Peyer's patch (tissue), 4 donors: ENCODE measurements at regions not wholly inside any gene's neighbourhood (a gene's known extent, or its start where the extent isn't known, plus 50 kb on each side); places are given as distances from the start of the nearest gene placed in this dataset.
"Not testable (repeated sequence)": the region's sequence is repeated elsewhere in the genome, so short reads cannot be mapped to it uniquely, and the experiment has no call there.

Source experiments
- CTCF ChIP-seq, 6 experiments: fragments of 450-650 bp in 4 of 6; fragments of 200-600 bp in 2 of 6; sonication (generic) in 1 of 6; IDR thresholded peaks; one replicate each; pipeline ENCODE4 v1.5.1; 2017 to 2019; ENCODE audit warnings: antibody characterized with exemption in 6 of 6, mild to moderate bottlenecking in 3 of 6, moderate library complexity in 1 of 6
- POLR2A ChIP-seq, 2 donors: fragments of 450-650 bp; IDR thresholded peaks; one replicate each; pipeline ENCODE4 v1.5.1; 2017; ENCODE audit warnings: antibody characterized with exemption in 2 of 2, mild to moderate bottlenecking in 2 of 2, moderate library complexity in 2 of 2

DNA sequence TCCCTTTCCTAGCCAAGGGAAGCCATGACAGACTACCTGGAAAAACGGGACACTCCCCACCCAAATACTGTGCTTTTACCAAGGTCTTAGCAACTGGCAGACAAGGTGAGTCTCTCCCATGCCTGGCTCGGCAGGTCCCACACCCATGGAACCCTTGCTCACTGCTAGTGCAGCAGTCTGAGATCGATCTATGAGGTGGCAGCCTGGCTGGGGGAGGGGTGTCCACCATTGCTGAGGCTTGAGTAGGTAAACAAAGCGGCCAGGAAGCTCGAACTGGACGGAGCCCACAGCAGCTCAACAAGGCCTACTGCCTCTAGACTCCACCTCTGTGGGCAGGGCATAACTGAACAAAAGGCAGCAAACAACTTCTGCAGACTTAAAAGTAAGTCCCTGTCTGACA, 104.4 kb upstream of the GRB10 start:
- not testable (repeated sequence) for TF ChIP-seq POLR2A, CTCF (IDR thresholded peaks at IDR 0.05)
